ENCODE measurements at regions not wholly inside any gene's neighbourhood (a gene's known extent, or its start where the extent isn't known, plus 50 kb on each side); places are given as distances from the start of the nearest gene placed in this dataset.
A peak's percentile ranks its signal among the peaks of the same experiment; 100 is the strongest.

DNA sequence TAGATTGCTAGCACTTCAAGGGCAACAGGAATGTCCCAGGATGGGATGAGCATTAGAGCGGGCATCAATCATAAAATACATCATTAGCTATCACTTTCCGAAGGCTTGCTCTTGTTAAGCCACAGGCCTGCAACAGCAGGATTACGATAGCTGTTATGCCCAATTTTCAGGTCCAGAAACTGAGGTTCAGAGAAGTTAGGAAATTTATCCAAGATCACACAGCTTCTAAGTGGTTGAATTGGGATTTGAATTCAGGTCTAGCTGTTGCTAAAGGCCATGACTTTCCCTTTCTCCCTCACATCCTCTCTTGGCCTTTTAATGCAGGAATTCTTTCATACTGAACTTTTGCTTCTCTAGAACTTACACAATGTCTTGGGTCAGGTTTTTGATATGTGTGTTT, 119.4 kb upstream of the ERCC6L2 start:
- DNase-seq, result no peak

GRCh38 chr9:95755421-95755730, 120.1 kb upstream of the ERCC6L2 start:
- no peak for DNase-seq

DNA sequence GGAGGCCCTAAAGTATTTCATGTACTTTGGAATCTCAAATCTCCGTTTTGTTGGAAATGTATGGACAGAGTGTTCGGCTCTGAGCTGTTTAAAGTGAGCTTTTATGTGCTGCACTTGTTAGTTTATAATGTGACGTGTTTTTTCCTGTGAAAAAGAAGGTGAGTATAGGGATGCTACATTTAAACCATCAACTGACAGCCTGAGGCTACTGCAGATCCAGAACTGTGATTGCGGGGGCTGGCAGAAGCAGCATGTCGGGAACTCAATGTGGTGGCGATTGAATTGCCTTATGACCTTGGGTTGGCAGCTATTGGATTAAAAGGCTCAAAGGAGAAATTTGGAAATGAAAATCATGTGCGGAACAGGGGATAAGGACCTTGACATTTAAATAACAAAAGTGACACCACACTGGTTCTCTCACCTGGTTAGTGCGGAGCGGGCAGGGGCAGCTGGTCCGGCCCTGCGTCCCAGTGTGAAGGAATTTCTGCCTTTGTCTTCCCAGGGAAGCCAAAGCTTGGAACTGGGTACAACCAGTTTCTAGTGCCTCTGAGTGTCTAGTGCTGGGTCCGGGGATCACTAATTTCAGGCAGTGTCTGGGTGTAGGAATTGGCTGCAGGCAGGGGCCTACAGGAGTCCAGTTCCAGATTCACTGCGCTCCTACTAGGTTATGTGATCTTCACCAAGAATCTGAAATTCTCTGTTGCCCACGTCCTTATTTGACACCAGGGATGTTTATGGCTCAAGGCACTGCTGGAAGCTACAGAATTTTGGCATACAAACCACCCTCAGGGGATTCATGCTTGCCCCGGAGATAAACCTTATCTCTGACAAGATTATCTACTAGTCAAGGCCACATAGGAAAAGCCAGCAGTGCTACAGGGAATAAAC, 120.7 kb upstream of the ERCC6L2 start:
- DNase-seq, result no peak

DNA sequence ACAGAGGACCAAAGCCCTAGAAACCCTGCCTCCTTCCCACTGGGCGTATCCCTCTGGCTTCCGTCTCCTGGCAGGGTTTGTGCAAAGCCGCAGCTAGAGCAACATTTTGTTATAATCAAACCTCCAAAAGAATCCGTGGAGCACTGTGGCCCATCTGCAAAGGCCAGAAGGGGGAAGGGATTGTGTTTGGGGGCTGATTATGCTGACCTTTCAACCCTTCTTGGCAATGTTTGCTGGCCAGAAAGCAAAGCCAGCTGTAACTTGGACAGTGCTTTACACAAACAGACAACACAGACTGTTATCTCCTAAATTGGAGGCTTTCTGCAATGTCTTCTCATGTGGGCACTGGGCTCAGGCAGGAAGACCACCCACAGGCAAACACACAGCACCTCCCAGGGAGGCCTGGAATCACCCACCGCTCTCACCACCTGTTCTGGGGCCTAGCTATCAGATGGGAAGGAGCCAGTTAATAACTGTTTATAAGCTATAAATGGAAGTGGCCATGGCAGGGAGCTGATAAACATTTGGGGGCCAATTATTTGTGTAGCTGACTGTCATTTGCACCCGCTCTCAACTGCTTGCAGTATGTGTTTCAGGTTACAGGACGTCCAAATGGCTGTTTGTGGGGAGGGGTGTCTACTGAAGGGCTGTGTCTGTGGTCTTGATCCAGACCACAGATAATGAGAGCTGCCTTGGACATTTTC, 121.6 kb upstream of the ERCC6L2 start:
- peak; percentile 71 for DNase-seq

DNA sequence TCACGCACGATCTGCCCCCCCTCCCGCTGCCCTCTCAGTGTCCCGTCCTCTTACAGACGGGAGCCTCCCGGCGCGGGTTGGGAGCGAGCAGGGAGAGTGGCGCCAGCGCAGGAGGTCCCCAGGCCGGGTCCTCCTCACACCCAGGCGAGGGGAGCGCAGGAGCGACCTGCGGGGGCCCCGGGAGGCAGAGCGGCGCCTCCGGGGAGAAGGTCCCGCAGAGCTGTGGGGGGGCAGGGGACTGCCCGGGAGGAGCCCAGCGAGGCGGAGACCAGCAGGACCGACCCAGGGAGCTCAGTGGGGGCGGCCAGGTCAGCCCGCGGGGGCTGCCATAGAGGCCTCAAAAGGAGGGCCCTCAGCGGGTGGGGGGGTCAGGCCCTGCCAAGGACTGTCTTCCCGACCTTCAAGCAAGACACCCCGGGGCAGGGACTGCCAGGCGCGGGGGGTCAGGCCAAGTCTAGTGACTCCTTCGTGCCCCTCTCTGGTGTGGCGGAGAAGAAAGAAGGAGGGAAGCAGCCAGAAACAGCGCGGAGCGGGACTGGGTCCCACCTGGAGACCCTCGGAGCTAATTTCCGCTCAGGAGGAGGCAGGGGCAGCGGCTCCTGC, 123.3 kb upstream of the ERCC6L2 start:
- no peak for DNase-seq

- no peak for DNase-seq
These were observed 124.0 kb upstream of the ERCC6L2 start for GRCh38 chr9:95751520-95751790.

GRCh38 chr9:95750725-95751519, 124.6 kb upstream of the ERCC6L2 start:
- DNase-seq, result no peak

- DNase-seq, result no peak
These were observed 126.0 kb upstream of the ERCC6L2 start for GRCh38 chr9:95749493-95749892.

- no peak for DNase-seq
These were observed 128.9 kb upstream of the ERCC6L2 start for GRCh38 chr9:95746408-95747180.

DNA sequence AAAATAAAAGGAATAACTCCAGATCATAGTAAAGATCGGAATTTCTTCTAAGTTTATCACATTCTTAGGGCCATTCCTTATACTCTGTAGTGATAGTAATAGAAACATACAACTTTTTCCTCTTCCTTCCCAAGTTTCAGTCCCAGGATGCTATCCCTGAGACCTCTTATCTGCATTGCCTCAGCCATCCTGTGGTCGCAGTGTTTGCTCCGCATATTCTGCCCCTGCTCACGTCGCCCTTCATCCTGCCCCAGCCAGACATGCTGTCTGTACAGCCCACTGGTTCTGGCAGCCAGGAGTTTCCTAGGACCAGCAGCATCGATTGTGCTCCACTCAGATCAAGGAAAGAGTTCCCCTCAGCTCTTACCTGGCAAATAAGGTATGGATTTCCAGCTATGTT, 132.7 kb upstream of the ERCC6L2 start:
- no peak for DNase-seq

DNA sequence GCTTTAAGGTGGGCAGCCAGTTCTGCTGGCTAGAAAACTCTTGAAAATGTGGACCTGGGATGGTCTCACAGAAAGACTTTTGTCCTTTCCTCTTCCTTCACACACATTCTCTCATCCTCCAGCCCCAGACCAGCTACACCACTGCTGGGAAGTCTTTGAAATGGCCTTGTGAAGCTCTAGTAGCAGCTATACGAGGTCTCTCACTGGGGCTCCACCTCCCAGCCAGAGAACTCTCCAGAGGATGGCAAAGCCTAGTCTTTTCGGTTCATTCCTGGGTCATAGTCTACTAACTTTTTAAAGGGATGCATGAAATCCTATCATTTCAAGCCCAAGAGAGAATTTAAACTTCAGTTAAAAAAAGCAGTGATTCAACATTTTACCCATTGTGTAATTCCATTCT, 133.9 kb upstream of the ERCC6L2 start:
- no peak for DNase-seq

DNA sequence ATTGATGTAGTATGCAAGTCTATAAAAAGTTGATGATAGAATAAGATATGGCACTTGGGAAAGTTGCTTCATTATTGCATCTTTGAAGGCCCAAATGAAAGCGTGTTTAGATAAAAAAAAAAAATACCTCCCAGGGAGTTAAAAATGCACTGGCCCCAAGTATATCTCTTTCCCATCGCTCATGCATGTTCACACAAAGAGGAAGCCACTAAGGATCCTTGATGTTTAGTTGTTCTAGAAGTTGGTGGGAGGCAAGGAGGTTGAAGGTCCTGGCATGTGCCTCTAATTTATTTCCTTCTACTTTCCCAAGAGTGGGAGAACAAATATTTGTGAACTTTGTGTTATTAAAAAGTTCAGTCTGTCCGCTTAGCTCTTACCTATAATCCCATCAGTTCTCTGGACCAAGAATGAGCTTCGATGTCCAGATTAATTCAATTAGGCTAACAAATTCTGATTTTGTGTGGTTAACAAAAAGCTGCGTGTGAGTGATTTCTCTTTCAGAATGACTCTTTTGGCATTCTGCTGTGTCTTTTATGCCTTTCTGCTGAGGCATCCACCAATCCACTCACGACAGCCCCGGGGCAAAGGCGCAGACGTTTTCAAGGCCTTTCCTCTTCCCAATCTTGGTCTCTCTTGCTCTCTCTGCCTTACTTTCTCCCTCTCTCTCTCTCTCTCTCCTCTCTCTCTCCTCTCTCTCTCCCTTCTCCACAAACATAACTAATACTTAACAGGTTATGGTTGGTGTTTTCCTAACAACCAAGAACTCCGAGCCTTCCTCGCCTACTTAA, 135.1 kb upstream of the ERCC6L2 start:
- DNase-seq, result no peak

GRCh38 chr9:95738438-95738837, 137.1 kb upstream of the ERCC6L2 start:
- DNase-seq, result no peak

- no peak for DNase-seq
These were observed 138.5 kb upstream of the ERCC6L2 start for GRCh38 chr9:95736891-95737522.

DNA sequence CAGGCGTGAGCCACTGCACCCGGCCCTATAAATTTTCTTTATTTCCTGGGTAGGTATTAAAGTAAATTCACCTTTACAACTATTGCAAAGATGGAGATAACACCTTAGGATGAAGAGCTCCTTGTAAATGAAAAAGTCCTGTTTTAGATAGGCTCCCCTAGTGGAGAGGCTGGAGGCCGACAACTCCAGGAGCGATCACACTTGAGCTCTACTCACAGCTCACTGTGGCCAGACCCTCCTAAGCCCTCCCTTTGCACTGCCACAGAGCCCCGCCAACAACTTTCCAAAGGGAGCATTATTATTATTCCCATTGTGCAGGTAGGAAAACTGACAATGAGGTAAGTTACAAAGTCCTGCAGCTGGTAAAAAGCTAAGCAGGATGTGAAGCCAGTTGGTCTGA, 139.1 kb upstream of the ERCC6L2 start:
- DNase-seq, result no peak

- DNase-seq, result no peak
These were observed 139.8 kb upstream of the ERCC6L2 start for GRCh38 chr9:95735701-95736100.

DNA sequence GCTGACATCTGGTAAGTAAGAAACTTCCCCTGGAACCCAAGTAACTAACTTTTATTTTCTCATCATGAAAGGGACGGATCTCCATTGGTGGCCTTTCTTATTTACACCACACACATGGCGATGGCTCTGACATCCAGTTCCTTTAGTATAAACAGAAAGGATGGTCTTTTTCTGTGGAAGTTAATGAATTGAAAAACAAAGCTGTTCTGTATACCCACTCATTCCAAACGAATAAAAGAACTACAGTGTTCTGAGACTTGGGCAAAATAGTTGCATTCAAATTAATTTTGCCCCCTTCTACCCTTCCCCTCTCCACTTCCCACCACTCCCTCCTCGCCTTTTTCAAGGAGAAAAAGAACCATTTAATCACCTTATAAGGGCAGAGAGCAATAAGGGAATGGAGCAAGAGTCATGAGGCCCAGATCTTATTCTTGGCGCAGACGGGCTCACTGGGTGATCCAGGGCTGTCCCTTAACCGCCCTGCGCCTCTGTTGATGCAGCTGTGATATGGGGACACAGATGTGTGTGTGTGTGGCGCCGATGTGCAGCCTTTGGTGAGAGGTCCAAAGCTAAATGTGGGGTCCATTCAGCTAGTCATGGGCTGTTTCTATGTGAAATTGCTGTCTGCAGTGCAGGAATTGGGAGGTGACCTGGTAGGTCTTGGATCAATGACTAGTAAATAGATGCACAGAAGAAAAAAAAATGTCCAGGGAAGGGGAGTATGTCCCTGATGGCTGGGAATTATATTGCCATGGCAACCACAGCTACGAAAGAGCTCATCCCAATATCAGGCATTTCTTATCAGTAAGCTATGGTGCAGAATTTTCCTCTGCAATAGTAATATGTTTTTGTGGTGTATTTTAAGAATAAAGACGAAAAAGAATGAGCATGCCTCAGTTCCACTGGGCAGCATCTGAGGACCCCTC, 141.5 kb upstream of the ERCC6L2 start:
- no peak for DNase-seq

GRCh38 chr9:95732802-95733688, 142.4 kb upstream of the ERCC6L2 start:
- DNase-seq, result no peak

- no peak for DNase-seq
These were observed 143.6 kb upstream of the ERCC6L2 start for GRCh38 chr9:95731876-95732275.

Data from tongue (tissue), 1 donor.